HG03280 (cell line): ENCODE measurements at regions not wholly inside any gene's neighbourhood (a gene's known extent, or its start where the extent isn't known, plus 50 kb on each side); places are given as distances from the start of the nearest gene placed in this dataset.

Experiments
- ATAC-seq: cut with Tn5 transposase; IDR thresholded peaks from one replicate; pipeline ENCODE4 v1.9.1; 2021; ENCODE audit warnings: mild to moderate bottlenecking, moderate library complexity; ENCODE audit not compliant: unreplicated experiment

DNA sequence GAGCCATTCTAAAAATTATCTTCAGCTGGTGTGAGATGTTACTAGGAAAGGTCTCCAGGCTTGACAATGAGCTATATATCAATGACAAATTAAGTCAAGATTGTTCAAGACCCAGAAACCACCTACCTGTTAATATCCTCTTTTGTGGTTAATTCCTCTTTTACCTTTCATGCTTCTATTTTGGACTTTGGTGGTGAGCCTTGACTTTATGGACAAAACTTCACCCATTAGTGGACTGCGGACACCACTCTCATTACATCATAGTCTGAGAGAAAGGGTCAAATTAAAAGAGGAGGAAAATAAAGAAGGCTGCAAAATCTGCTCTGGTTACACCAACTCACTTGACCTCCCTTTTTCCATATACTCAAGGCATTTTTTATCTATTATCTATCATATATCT, 271.5 kb upstream of the TTC14 start:
- no peak for ATAC-seq

GRCh38 chr3:180332608-180333007, 269.4 kb upstream of the TTC14 start:
- peak; percentile 52 for ATAC-seq

DNA sequence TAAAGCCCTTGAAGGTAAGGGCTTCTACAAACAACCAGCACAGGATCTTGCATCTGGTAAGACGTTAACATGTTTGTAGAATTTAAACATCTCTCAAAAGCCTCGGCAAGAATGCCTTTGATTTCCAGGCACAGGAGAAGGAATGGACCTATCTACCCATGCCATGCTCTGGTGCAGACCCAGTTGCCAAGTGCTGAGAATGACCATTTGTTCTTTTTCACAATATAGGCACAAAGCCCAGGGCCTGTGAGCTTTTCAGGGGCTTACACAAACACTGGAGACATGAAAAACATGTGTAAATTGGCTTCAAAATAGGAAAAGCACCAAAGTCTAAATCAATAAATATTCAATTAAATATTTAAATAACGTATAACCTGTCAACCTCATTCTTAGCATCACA, 266.9 kb upstream of the TTC14 start:
- no peak for ATAC-seq

GRCh38 chr3:180340395-180340794, 261.6 kb upstream of the TTC14 start:
- no peak for ATAC-seq

DNA sequence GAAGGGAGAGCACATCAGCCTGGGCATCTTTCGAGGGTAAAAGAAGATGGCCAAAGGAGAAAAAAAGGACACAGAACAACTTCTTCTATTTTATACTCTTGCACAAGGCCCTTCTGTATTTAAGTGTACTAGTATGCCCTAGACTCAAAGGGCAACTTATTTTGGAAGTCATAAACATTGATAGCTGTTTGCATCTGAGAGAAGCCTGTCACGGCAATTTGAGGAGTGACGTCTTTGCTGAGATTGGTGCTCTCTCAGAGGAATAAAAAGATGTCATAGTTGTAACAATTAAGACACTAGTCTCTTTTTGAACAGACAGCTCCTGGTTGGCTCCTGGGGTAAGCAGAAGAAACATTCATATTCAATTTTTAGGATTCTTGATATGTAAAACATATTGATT, 260.4 kb upstream of the TTC14 start:
- ATAC-seq: no peak

DNA sequence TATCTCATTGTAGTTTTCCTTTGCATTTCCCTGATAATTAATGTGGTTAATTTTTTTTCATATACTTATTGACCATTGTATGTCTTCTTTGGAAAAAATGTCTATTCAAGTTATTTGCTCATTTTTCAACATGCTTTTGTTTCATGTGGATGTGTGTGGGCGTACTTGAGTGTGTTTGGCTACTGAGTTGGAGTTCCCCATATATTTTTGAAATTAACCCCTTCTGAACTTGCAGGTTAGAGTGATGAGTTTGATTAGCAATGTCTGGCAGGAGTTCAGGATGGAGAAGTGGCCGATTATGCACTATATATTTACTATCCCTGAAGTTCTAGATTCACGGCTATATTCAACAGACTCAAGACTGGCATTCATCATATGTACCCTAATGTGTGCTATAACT, 250.4 kb upstream of the TTC14 start:
- ATAC-seq: no peak

- no peak for ATAC-seq
These were observed 249.7 kb upstream of the TTC14 start for GRCh38 chr3:180352261-180352660.

DNA sequence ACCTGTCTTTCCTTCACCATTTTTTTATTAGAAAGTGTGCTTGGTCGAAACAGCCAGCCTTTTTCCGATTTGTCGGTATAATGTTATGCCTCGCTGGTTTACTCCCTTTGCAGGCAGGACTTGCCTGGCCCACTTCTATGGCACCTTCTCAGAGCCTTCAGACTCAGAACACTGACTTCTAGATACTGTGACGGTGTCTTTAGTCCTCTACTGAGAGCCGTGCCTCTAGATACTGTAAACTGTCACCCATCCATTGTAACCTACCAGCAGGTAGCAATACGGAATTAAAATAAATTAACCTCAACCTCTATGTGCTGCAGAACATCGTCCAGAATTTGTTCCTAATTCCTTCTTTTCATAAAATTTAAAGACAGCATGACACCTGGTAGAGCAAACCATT, 247.7 kb upstream of the TTC14 start:
- no peak for ATAC-seq

DNA sequence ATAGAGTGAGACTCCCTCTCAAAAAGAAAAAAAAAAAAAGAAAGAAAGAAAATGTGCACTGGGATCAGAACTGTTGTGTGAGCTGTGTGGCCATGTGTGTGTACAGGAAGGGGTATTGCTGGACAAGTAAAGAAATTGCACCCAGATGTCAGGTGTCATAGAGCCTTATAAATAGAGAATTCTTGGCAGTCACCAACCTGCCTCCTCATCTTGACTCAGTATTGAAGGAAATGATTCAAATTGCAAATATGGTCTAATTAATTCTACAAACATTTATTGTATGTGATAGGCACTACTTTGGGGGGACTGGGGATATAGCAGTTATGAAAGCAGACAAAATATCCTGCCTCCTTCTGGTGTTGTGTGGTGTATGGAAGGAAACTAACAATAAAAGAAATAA, 243.8 kb upstream of the TTC14 start:
- no peak for ATAC-seq

GRCh38 chr3:180359061-180359952, 242.7 kb upstream of the TTC14 start:
- ATAC-seq: no peak

DNA sequence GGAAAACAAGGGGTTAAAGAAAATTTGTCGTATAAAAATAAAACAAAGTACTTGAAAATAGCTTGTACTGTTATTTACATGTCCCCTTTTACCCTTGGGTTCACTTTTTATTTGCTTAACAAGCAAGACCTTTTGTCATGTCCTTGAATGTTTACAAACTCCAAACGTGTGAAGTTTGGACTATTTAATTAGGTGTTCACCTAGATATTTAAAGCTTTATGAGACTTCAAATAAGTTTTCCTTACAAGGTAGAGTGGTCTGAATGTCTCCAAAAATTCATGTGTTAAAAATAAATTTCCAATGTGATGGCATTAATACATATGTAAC, 242.0 kb upstream of the TTC14 start:
- ATAC-seq: no peak

DNA sequence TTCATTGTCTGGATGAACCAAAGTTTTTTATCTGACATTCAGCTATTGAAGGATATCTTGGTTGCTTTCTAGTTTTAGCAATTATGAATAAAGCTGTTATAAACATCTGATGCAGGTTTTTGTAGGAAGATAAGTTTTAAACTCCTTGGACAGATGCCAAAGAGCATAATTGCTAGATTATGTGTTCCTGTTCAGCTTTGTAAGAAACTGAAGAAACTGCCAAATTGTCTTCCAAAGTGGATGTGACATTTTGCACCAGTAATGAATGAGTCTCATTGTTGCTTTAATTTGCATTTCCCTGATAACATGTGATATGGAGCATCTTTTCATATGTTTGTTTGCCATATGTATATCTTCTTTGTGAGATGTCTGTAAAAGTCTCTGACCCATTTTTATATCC, 239.9 kb upstream of the TTC14 start:
- ATAC-seq: no peak

GRCh38 chr3:180375831-180376230, 226.1 kb upstream of the TTC14 start:
- no peak for ATAC-seq

- ATAC-seq: no peak
These were observed 223.5 kb upstream of the TTC14 start for GRCh38 chr3:180378496-180378895.

GRCh38 chr3:180382638-180383180, 219.3 kb upstream of the TTC14 start:
- no peak for ATAC-seq

DNA sequence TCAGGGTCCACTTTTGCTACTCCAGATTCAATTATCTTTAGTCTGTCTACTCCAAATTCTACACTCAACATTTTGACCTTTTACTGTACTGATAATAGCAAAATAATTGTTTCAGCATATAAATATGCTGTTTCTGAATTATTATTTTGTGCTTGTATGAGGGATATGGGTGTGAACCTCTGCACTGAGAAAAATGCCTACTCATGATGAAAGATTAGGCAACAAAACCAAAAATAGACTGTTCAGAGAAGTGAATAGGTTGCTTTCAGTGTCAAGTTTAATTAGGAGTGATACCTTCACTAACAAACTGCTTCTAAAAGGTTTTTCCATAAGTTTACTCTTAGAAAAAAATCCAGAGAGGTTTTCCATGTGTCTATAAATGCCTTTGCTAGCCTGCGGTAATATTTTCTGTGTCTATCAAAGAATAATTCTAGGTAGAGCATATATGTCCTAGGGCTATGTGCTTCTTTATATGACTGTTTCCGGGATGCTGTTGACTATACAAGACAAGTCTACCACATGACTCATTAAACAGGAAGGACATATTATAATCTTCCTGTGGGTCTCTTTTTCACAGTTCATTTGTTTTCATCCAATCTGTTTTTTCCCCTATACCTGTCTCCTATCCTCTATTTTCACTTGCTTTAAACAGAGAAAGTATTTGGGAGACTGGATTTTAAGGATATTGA, 218.5 kb upstream of the TTC14 start:
- ATAC-seq: no peak

DNA sequence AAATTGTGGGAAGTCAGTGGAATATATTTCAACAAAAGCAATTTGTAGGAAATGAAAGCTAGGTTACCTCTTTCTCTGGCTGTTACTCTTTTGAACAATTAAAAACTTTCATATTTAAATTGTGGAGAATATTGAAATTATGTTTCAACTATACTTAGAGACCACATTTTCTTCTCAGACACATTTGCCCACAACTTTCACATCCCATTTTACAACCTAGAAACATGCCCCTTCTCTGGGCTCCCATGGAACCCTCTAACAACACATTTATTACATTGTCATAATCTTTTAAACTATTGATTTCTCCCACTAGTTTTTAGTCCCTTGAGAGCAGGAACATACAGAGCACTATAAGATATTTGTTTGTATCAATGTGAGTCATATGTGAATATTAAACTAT, 211.7 kb upstream of the TTC14 start:
- ATAC-seq: no peak

DNA sequence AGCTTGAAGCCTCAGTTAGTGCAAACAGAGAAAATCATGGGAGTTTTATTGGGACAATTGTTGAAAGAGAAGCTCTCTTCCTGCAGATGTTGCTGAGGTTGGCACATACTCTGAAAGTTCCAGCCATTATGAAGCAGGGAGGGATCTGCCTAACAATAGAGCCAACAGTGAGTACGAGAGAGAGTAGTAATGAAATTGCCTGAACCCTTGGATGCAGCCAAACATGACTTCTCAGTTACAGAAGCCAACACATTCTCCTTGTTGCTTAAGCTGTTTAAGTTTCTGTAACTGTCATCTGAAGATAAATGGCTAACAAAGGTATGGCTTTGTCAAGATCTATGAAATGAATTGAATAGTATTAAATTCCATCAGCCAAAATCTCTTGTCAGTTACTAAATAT, 211.0 kb upstream of the TTC14 start:
- ATAC-seq: no peak

DNA sequence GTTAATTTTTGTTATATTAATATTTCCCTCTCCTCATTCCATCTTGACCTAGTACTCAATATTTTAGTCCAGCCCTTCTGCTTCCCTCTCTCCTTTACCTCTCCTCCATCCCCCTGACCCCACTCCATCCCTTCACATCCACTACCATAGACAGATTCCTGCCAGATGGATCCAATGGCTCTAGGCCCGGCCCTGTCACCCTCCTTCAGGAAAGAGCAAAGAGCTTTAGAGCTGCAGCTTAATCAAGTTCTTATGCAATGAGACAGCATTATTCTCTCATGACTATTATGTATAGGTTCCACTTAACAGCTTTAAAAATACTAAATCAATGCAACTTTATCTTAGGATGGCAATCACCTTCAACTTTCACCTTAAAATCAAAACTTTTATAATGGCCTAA, 200.7 kb upstream of the TTC14 start:
- ATAC-seq: no peak

GRCh38 chr3:180402471-180403073, 199.4 kb upstream of the TTC14 start:
- ATAC-seq: no peak

DNA sequence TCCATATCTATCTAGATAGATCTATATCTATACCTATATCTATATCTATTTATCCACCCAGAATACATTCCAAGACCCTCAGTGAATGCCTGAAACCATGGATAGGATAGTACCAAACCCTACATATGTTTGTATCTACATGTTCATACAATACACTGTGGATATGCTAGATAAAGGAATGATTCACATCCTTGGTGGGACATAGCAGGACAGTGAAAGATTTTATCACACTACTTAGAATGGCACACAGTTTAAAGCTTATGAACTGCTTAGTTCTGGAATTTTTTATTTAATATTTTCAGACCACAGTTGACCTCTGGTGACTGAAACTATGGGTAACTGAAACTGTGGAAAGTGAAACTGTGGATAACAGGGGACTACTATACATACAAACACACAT, 198.8 kb upstream of the TTC14 start:
- ATAC-seq: no peak

GRCh38 chr3:180408654-180409053, 193.3 kb upstream of the TTC14 start:
- ATAC-seq: no peak
